NCI-H82 (cell line): ENCODE measurements at regions not wholly inside any gene's neighbourhood (a gene's known extent, or its start where the extent isn't known, plus 50 kb on each side); places are given as distances from the start of the nearest gene placed in this dataset.

ENCODE experiments used
- DNase-seq: peaks from one replicate; lab custom pipeline; 2025; lab: John Stamatoyannopoulos, UW

GRCh38 chr2:122999821-123000220 is 1025.3 kb upstream of the CNTNAP5 start:
- DNase-seq: no peak

- no peak for DNase-seq
These were observed 1022.3 kb upstream of the CNTNAP5 start for GRCh38 chr2:123002660-123003248.

DNA sequence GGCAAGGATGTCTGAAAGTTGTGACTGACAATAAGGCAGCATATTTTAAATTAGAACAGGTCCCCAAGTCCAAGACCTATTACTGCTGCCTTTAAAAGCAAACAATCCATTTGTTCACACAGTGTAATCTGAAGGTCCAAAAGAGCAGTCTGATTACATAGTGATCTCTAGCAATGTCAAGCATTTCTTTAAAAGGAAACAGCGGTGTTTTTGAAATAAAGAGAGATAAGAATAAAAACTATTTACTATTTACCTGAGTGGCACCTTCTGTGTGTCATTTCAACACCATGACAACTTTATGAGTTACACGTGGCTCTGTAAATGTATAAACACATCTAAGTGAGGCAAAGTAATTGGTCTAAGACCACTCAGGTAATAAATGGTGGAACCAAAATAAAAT is 1009.9 kb upstream of the CNTNAP5 start:
- DNase-seq: no peak

GRCh38 chr2:123035541-123035940 is 989.5 kb upstream of the CNTNAP5 start:
- no peak for DNase-seq

GRCh38 chr2:123036300-123036699 is 988.8 kb upstream of the CNTNAP5 start:
- DNase-seq: no peak

DNA sequence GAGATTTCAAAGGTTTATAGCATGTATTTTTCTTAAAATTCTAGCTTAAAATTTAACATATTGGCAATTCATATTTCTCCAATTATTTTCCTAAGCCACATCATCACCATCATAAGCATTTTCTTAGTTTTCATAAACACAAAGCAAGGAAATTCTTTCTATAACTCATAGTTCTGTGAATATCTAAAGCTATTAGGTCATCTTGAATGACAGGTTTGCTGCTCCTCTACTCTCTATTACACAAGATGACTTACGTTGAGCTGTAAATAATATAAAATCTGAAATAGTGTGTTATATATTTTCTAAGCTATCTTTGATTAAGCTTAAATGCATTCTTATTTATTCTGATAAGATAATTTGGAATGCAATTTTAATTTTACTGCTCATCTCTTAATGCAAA is 984.6 kb upstream of the CNTNAP5 start:
- no peak for DNase-seq

GRCh38 chr2:123043458-123043857 is 981.6 kb upstream of the CNTNAP5 start:
- no peak for DNase-seq

DNA sequence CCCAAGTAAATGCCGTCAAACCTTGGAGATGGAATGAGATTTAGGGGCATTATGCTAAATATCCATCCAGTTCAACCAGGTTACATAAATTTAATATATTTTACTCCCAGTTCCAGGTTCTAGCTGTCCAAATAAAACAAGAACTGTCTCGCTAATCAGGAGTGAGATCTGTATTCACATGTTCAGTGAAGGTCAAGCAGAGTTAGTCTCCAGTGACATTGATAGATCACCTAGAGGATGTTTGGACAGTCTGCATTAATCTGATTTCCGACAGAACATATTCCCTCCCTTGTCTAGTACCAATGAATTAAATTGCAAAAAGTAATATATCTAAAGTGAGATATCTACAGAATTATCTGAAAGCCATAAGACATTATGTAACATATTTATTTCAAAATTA is 979.4 kb upstream of the CNTNAP5 start:
- DNase-seq: no peak

DNA sequence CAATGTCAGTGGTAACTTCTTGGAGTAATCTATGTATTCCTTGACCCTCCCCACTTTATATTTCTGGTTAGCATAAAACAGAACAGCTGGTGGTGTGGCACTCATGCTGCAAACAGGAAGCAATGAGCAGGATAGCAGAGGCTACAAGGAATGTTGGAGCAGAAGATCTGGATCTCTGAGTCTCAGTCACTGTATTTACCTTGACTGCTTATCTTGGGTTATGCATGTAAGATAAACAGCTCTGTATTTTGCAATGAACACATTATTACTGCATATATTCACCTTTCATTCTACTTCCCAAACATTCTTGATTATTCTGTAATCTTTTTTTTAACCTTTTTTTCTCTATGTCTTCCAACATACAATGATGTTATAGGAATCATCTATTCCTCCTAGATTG is 977.9 kb upstream of the CNTNAP5 start:
- DNase-seq: no peak

- no peak for DNase-seq
These were observed 974.0 kb upstream of the CNTNAP5 start for GRCh38 chr2:123051136-123051535.

- DNase-seq: no peak
These were observed 963.6 kb upstream of the CNTNAP5 start for GRCh38 chr2:123061534-123061933.

GRCh38 chr2:123073371-123073770 is 951.7 kb upstream of the CNTNAP5 start:
- no peak for DNase-seq

- no peak for DNase-seq
These were observed 951.1 kb upstream of the CNTNAP5 start for GRCh38 chr2:123073956-123074355.

- peak; percentile 92 for DNase-seq
These were observed 948.0 kb upstream of the CNTNAP5 start for GRCh38 chr2:123077101-123077500.

- no peak for DNase-seq
These were observed 944.8 kb upstream of the CNTNAP5 start for GRCh38 chr2:123080331-123080730.

GRCh38 chr2:123085484-123085883 is 939.6 kb upstream of the CNTNAP5 start:
- DNase-seq: no peak

DNA sequence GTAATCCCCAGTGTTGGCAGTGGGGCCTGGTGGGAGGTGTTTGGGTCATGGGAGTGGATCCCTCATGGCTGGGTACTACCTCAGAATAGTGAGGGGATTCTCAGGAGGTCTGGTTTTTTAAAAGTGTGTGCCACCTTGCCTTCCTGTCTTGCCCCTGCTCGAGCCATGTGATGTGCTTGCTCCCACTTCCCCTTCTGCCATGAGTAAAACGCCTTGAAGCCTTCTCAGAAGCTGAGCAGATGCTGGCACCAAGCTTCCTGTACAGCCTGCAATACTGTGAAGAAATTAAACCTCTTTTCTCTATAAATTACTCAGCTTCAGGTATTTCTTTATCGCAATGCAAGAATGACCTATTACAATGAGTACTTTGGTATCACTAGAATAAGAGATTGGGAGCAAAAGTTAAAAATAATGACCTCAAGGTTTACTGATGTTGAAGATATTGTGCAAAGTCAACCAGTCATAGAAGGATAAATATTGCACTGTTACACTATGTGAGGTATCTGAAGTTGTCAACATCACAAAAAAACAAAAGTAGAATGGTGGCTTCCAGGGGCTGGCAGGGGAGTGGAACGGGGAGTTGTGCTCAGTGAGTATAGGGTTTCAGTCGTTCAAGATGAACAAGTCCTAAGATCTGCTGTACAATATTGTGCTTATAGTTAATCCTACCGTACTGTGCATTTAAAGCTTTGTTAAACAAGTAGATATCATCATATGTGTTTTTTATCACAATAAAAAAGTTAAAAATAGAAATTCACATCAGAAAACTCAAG is 938.3 kb upstream of the CNTNAP5 start:
- no peak for DNase-seq

GRCh38 chr2:123091471-123091870 is 933.6 kb upstream of the CNTNAP5 start:
- no peak for DNase-seq

GRCh38 chr2:123093199-123093598 is 931.9 kb upstream of the CNTNAP5 start:
- no peak for DNase-seq

DNA sequence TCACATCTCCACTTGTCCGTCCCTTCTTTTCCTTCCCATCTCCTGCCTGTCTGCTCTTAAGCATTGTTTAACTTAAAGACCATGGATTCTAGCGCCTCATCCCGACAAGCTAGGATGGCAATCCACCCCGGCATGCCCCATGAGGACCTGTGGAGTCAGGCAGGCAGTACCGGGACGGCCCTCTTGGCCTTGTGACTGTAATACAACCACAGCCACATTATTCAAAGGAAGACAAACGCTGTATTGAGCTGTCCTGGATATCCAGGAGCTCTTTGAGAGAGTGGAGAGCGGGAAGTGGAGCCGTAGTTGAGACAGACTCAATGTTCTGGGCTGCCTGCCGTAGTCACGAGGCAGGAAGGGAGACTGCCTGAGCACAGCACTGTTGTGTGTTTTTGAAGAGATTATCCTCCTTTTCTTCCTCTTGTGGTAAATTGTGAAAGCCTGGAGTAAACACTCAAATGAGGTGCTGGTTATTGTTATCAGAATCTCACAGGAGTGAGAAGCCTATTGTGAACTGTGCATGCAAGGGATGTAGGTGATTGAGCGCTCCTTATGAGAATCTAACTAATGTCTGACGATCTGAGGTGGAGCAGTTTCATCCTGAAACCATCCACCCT is 929.8 kb upstream of the CNTNAP5 start:
- no peak for DNase-seq

DNA sequence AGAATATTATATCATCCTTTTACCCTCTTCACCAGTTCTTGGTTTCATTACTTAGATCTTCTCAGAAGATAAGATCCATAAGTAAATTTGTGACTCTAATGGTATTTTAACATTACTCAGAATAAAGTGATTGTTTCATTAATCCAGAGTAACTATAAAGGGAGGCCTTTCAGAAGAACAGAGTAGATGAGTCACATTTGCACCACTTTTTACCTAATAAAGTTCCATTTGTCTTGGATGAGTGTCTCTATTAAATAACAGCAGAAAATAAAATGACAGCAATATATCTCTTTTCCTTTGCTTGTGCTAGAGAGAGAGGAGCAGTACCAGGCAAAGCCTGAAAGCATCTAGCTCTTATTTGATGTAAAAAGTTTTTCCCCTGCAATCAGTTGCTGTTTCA is 926.5 kb upstream of the CNTNAP5 start:
- no peak for DNase-seq

DNA sequence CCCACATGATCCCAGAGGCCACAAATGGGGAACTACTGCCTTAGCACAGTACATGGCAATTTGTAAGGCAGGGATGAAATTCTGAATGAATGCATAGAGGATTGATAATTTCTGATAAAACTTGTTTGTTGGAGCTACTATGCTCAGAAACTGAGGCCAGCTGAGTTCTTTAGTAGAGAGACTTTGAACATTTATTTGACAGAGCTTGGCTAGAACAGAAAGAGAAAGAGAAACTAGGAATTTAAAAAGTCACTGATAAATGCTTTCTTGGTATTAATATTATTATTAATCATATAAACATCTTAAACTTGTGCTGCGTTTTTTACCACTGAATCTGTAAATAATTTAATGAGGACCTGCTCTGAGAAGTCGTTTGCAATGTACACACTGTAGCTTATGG is 923.7 kb upstream of the CNTNAP5 start:
- no peak for DNase-seq

- no peak for DNase-seq
These were observed 921.2 kb upstream of the CNTNAP5 start for GRCh38 chr2:123103902-123104301.

GRCh38 chr2:123116595-123116994 is 908.5 kb upstream of the CNTNAP5 start:
- no peak for DNase-seq
